ENCODE measurements at regions not wholly inside any gene's neighbourhood (a gene's known extent, or its start where the extent isn't known, plus 50 kb on each side); places are given as distances from the start of the nearest gene placed in this dataset.

DNA sequence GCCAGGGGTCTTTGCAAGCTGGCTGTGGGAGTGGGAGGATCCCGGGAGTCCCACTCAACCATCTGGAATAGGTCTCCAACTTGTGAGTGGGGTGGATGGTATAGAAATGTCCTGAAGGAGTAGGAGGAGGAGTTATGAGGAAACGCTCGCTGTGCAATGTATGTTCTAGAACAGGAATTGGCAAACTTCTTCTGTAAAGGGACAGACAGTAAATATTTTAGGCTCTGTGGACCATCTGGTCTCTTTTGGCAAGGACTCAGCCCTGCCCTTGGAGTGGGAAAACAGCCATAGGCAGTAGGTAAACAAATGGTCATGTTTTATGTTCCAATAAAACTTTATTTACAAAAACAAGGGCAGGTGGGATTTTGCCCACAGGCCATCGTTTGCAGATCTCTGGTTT is 149.2 kb downstream of the NPIPB5 start:
- TF ChIP-seq, protein P1, sequence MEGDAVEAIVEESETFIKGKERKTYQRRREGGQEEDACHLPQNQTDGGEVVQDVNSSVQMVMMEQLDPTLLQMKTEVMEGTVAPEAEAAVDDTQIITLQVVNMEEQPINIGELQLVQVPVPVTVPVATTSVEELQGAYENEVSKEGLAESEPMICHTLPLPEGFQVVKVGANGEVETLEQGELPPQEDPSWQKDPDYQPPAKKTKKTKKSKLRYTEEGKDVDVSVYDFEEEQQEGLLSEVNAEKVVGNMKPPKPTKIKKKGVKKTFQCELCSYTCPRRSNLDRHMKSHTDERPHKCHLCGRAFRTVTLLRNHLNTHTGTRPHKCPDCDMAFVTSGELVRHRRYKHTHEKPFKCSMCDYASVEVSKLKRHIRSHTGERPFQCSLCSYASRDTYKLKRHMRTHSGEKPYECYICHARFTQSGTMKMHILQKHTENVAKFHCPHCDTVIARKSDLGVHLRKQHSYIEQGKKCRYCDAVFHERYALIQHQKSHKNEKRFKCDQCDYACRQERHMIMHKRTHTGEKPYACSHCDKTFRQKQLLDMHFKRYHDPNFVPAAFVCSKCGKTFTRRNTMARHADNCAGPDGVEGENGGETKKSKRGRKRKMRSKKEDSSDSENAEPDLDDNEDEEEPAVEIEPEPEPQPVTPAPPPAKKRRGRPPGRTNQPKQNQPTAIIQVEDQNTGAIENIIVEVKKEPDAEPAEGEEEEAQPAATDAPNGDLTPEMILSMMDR (IDR thresholded peaks at IDR 0.05) = no peak
- TF ChIP-seq POLR2A (IDR thresholded peaks at IDR 0.05) = no peak

All from testis (tissue), 2 donors.